SU-DHL-6 (cell line): ENCODE measurements at regions not wholly inside any gene's neighbourhood (a gene's known extent, or its start where the extent isn't known, plus 50 kb on each side); places are given as distances from the start of the nearest gene placed in this dataset.
"Not testable (repeated sequence)": the region's sequence is repeated elsewhere in the genome, so short reads cannot be mapped to it uniquely, and the experiment has no call there.

ENCODE experiments used
- H2AFZ ChIP-seq: fragments of 200-600 bp; sonication (generic); 2 replicates; pipeline ENCODE4 v1.6.1; 2014; ENCODE audit warnings: low read depth, mild to moderate bottlenecking, moderate library complexity, mixed read lengths, antibody characterized with exemption, low read length; ENCODE audit not compliant: severe bottlenecking
- H3F3A ChIP-seq: fragments of 200-600 bp; shearing (Covaris generic); 2 replicates; pipeline ENCODE4 v1.6.0; 2016; ENCODE audit warnings: antibody characterized with exemption, mild to moderate bottlenecking; ENCODE audit not compliant: insufficient read depth
- H3K27ac ChIP-seq: fragments of 200-600 bp; sonication (generic); 2 replicates; pipeline ENCODE4 v1.5.1; 2016; ENCODE audit warnings: low read depth, mild to moderate bottlenecking, low read length, moderate library complexity, mixed read lengths
- H3K27me3 ChIP-seq: fragments of 200-600 bp; sonication (generic), shearing (Covaris generic); 2 replicates; pipeline ENCODE4 v1.6.0; 2014; ENCODE audit warnings: mild to moderate bottlenecking, low read length
- H3K36me3 ChIP-seq: fragments of 200-600 bp; sonication (generic); 2 replicates; pipeline ENCODE4 v1.6.1; 2014; ENCODE audit warnings: mild to moderate bottlenecking, low read length, mixed read lengths
- H3K4me2 ChIP-seq: fragments of 300-600, 200-600 bp; shearing (Covaris generic), sonication (generic); 2 replicates; pipeline ENCODE4 v1.6.0; 2014; ENCODE audit warnings: low read length, low read depth, mild to moderate bottlenecking; ENCODE audit not compliant: poor library complexity, severe bottlenecking
- H3K4me3 ChIP-seq: fragments of 200-600 bp; sonication (generic); 2 replicates; pipeline ENCODE4 v1.5.1; 2014; ENCODE audit warnings: antibody characterized with exemption, low read length, mild to moderate bottlenecking, mixed read lengths; ENCODE audit not compliant: insufficient read depth, poor library complexity, severe bottlenecking
- H3K79me2 ChIP-seq: fragments of 200-600 bp; sonication (generic); 2 replicates; pipeline ENCODE4 v1.6.1; 2014; ENCODE audit warnings: mild to moderate bottlenecking, low read length, moderate library complexity; ENCODE audit not compliant: insufficient read depth
- H3K9ac ChIP-seq: fragments of 200-600 bp; sonication (generic); 2 replicates; pipeline ENCODE4 v1.7.0; 2014; ENCODE audit warnings: mild to moderate bottlenecking, low read length
- H3K9me2 ChIP-seq: fragments of 200-600 bp; sonication (generic); replicated peaks from 2 replicates; pipeline ENCODE4 v1.6.1; 2014; ENCODE audit warnings: low read length; ENCODE audit not compliant: insufficient read depth
- H3K9me3 ChIP-seq: fragments of 200-600 bp; sonication (generic); 2 replicates; pipeline ENCODE4 v1.6.1; 2014; ENCODE audit warnings: low read length, mixed read lengths; ENCODE audit not compliant: insufficient read depth
- H4K20me1 ChIP-seq: fragments of 200-600 bp; sonication (generic); 2 replicates; pipeline ENCODE4 v1.6.1; 2014; ENCODE audit warnings: low read depth, mild to moderate bottlenecking, antibody characterized with exemption, low read length, moderate library complexity, mixed read lengths
- EZH2phosphoT487 ChIP-seq: fragments of 200-600 bp; sonication (generic), shearing (Covaris generic); conservative IDR thresholded peaks from 2 replicates; pipeline ENCODE4 v1.6.1; 2018; ENCODE audit warnings: mild to moderate bottlenecking, antibody characterized with exemption, low read length, moderate library complexity, mixed read lengths
- TF ChIP-seq, protein P1 (sequence below): fragments of 200-600 bp; sonication (generic); IDR thresholded peaks from one replicate; pipeline ENCODE4 v1.5.1; 2017; ENCODE audit warnings: antibody characterized with exemption, mild to moderate bottlenecking, low read length, moderate library complexity; ENCODE audit not compliant: insufficient read depth, poor library complexity, severe bottlenecking

DNA sequence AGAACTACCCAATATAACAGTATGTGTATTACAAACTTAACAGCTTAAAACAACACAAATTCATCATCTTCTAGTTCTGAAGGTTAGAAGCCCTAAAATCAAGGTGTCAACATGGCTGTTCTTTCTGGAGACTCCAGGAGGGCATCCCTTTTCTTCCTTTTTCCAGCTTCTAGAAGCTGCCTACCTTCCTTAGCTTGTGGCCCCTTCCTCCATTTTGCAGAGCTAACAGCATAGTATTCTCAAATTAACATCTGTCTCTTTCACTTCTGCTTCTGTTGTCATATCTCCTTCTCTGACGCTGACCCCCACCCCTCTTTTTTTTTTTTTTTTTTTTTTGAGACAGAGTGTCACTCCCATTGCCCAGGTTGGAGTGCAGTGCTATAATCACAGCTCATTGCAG, 52.8 kb upstream of the AKIRIN2 start:
- peak overlapping the region; percentile 90 for H3K27ac ChIP-seq
- peak overlapping the region; percentile 61 for H3K4me2 ChIP-seq

DNA sequence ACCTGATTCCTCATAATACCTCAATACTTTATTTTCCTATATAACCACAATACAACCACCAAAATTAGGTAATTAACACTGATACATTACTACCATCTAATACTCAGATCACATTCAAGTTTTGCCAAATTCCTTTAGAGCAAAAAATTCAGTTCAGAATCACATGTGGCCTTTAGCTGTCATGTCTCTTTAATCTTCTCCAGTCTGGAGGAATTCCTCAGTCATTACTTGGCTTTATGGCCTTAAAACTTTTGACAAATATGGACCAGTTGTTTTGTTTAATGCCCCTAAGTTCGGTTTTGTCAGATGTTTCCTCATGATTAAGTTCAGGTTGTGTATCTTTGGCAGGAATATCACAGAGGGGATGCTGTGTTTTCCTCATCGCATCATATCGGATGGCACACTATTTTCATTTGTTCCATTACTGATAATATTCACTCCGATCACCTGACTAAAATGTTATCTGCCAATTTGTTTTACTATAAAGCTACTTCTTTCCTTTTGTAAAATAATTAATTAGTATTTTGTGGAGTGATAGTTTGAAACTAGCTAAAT, 51.2 kb upstream of the AKIRIN2 start:
- TF ChIP-seq, protein P1, sequence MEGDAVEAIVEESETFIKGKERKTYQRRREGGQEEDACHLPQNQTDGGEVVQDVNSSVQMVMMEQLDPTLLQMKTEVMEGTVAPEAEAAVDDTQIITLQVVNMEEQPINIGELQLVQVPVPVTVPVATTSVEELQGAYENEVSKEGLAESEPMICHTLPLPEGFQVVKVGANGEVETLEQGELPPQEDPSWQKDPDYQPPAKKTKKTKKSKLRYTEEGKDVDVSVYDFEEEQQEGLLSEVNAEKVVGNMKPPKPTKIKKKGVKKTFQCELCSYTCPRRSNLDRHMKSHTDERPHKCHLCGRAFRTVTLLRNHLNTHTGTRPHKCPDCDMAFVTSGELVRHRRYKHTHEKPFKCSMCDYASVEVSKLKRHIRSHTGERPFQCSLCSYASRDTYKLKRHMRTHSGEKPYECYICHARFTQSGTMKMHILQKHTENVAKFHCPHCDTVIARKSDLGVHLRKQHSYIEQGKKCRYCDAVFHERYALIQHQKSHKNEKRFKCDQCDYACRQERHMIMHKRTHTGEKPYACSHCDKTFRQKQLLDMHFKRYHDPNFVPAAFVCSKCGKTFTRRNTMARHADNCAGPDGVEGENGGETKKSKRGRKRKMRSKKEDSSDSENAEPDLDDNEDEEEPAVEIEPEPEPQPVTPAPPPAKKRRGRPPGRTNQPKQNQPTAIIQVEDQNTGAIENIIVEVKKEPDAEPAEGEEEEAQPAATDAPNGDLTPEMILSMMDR = no peak
- no peak overlapping the region for H2AFZ ChIP-seq
- H3K79me2 ChIP-seq = no peaks in the 10 kb centered on the region
- H3K9me3 ChIP-seq = no peaks in the 10 kb centered on the region; the same call in 1 of the 2 replicates
- H3K9ac ChIP-seq = no peak overlapping the region
- no peaks in the 10 kb centered on the region for H3K9me2 ChIP-seq
- peaks cover 13% of the 10 kb centered on the region; the same call in 1 of the 2 replicates for H3F3A ChIP-seq
- H3K4me3 ChIP-seq = no peak overlapping the region
- H3K36me3 ChIP-seq = no peaks in the 10 kb centered on the region
- H4K20me1 ChIP-seq = no peaks in the 10 kb centered on the region
- no peak overlapping the region for H3K27ac ChIP-seq
- H3K4me2 ChIP-seq = no peak overlapping the region
- no peaks in the 10 kb centered on the region for H3K27me3 ChIP-seq

More for the DNA sequence above, 52.8 kb upstream of the AKIRIN2 start:
- Histone ChIP-seq H3K36me3 (no peaks in the 10 kb centered on the region), H3K9me3 (no peaks in the 10 kb centered on the region; the same call in 1 of the 2 replicates), H2AFZ (peak overlapping the region; percentile 96), H3F3A (peaks cover 13% of the 10 kb centered on the region; the same call in 1 of the 2 replicates), H3K9me2 (no peaks in the 10 kb centered on the region), H3K4me3 (peak overlapping the region; percentile 46), H3K27me3 (no peaks in the 10 kb centered on the region), H3K9ac (0 out of 2 replicates have a peak overlapping the region, but pooled peaks have one; percentile 6), H3K79me2 (no peaks in the 10 kb centered on the region), H4K20me1 (no peaks in the 10 kb centered on the region)
- TF ChIP-seq, protein P1 = no peak
- no peak for TF ChIP-seq EZH2phosphoT487

DNA sequence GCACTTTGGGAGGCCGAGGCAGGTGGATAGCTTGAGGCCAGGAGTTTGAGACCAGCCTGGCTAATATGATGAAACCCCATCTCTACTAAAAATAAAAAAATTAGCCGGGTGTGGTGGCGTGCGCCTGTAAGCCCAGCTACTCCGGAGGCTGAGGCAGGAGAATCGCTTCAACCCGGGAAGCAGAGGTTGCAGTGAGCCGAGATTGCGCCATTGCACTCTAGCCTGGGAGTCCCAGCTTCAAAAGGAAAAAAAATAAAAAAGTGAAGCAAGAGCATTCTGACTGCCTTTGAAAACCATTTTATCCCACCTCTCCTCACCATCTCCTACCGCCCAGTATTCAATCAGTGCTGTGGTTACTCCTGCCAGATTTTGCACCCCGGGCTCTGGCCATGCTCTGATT, 50.5 kb upstream of the AKIRIN2 start:
- H3K4me3 ChIP-seq, H3K4me2 ChIP-seq, H3K79me2 ChIP-seq, H2AFZ ChIP-seq, H4K20me1 ChIP-seq, H3K27me3 ChIP-seq, H3K9me2 ChIP-seq, H3K9ac ChIP-seq, H3K27ac ChIP-seq, H3K9me3 ChIP-seq, H3K36me3 ChIP-seq: not testable (repeated sequence)
- H3F3A ChIP-seq = peaks cover 13% of the 10 kb centered on the region; the same call in 1 of the 2 replicates
